HG03280 (cell line): ENCODE measurements at regions not wholly inside any gene's neighbourhood (a gene's known extent, or its start where the extent isn't known, plus 50 kb on each side); places are given as distances from the start of the nearest gene placed in this dataset.

Source experiments
- ATAC-seq: cut with Tn5 transposase; IDR thresholded peaks from one replicate; pipeline ENCODE4 v1.9.1; 2021; ENCODE audit warnings: mild to moderate bottlenecking, moderate library complexity; ENCODE audit not compliant: unreplicated experiment

DNA sequence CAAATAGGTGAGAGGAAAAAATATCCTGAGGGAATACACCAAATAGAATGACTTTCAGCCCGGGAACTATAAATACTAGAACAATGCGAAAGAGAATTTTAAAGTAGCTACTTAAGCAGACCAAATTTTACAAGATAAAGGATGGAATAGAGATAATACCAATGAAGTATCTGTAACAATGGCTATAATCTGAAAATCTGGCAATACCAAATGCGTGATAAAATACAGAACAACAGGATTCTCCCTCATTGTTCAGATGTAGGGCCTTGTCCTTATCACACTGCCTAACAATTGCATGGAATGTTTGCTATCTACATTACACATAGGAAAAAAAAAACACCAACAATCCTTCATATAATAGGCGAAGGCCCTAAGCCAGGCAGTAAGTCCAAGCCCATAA lies 815.4 kb upstream of the MDGA2 start:
- ATAC-seq, result no peak

DNA sequence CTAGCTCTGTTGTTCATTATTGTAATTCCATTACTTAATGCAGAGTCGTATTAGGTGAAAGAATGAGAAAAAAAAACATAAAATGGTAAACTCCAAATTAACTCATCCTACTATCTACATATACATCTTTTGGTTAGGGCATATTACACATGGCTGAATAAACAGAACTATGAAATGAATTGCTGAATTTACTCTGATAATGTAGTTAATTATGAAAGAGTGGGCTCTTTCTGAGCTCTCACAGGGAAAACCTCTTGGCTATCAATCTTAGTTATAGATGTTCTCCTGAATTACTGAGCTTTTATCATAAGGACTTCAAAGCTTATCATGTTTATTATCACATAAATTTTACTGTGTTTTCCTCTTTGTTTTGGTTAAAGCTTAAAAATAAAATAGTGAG lies 798.5 kb upstream of the MDGA2 start:
- no peak for ATAC-seq

DNA sequence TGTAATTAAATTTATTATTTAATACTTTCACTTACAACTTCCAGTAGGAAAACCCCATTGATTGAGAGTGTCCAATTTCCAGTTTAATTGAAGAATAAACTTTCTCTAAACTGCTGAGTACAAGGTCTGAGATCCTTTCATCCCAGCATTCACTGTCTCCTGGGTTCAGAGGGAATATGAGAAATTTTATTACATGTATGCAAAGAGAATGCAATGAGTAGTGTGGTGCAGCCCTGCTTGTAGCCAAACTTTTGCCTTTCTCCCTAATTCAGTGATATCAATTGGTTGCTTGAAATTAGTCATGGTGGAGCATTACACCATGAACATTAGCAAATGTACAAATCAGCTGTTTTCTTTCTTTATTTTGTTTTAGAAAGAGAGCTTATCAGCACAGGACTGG lies 780.6 kb upstream of the MDGA2 start:
- ATAC-seq, result no peak

DNA sequence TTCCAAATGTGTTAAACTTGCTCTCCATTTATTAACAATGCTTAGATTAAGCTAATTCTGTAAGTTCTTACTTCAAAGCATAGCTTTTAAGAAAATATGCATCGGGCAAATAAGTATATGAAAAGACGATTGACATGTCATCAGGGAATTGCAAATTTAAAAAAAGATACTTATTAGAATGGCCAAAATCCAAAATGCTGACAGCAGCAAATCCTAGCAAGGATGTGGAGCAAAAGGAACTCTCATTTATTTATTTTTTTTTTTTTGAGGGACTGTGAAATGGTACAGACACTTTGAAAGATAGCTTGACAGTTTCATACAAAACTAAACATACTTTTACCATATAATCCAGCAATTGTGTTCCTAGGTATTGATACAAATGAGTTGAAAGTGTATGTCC lies 779.5 kb upstream of the MDGA2 start:
- no peak for ATAC-seq

DNA sequence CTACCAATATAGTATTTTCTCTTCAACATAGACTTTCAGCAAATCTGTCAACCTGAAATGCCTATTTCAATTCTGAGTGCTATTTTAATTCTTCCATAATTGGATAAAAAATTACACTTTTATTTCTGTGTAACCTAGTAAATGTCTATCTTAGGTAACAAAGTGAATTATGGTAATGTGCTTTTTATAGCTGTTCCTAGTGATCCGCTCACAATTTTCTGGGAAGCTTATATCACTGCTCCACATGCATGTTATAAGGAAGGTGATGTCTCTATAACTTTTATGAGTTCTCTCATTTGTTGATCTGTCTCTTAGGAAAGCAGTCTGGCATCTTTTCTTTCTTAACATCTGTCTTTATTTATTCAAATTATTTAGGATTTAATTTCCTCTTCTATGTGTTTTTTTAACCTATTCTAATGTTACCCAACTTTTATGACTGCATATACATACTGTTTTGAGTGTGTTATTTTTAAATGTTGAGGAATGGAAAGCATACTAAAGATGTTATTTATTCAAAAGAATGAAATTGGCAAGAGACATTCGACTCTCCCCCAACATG lies 777.1 kb upstream of the MDGA2 start:
- ATAC-seq, result no peak

DNA sequence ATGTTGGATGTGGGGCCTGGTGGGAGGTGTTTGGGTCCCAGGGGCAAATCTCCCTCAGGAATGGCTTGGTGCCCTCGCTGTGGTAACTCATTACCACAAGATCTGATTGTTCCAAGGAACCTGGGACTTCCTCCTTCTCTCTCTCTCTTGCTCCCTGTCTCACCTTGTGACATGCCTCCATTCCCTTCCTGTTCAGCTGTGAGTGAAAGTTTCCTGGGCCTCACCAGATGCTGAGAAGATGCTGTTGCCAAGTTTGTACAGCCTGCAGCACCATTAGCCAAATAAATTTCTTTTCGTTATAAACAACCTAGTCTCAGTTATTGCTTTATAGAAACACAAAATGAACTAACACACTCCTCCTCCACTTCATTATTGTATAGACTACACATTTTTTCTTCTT lies 759.8 kb upstream of the MDGA2 start:
- ATAC-seq, result no peak

DNA sequence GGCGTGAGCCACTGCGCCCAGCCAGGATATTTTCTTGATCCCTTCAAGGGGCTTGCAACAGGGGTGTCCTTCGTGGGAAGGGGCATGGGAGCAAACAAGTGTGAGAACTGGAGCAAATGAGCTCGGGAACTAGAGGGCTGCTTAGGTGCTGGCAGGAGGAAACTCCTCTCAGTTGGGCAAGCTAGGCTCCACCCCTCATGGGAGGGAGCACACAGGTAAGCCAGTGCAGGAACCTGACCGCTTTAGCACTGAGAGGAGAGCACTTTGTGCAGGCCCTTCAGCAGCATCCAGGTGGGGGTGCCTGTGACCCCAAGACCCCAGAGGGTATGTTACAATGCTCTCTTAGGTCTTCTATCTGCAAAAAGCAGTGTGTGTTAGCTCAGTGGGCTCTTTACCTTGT lies 755.4 kb upstream of the MDGA2 start:
- no peak for ATAC-seq

DNA sequence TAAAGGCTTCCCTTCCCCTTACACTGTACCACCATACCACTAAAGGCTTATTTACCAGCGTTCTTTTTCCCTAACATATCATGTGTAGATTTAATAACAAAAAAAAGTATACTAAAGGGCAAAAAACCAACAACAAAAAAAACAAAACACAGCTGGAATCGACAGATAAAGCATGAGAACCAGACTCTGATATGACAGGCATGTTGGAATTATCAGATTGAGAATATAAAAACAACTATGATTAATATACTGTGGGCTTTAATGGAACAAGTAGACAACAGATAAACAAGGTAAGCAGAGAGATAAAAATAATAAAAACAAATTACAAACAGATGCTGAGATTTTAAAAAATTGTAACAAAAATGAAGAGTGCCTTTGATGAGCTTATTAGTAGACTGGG lies 754.1 kb upstream of the MDGA2 start:
- no peak for ATAC-seq

DNA sequence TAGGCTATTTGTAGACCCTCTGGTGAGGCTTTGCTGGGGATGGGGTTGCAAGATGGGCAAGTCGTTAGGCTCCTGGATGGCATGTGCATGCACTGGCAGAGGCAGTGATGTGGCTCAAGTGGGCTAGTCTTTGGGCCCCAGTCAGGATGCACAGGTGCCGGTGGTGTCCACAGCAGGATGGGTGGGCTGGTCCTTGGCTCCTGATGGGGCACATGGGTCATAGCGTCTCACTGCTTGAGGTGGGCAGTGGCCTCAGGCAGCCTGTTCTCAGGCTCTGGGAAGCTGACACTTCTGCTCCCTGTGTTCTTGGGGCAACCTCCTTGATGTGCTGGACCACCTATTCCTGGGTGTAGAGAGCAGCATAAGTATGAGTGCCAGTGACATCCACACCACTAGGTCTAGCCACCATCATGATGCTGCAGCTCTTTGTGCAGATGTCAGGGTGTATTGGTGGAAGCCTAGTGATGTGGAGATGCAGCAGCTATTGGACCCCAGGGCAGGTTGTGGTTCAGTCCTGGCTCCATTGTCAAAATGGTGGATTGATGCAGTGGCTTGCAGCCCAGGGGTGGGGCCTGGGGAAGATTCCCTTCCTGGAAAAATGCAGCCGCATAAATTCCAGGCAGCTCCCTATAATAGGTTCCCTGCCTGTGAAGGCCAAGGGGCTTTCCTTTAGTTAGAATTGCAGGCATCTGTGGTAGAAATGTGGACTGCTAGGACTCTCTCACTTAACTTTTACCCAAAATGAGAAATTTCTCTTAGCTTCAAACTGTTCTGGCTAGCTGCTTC lies 742.5 kb upstream of the MDGA2 start:
- no peak for ATAC-seq

DNA sequence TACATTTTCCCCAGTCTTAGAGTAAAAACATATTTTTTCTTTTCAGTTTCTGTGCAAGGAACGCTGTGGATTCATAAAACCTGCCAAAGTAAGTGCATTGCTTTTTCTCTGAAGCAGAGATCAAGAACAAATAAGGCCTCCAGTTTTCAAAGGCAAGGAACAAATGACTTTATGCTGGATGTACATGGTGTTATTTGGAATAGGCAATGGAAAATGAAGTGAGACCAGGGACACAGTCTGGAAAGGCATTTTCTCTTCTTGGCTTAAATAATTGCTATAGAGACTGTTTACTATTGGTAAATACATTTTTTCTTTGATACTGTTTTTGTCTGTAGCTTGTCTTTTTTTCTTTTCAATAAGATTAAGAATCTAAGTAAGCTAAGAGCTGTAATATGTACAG lies 725.9 kb upstream of the MDGA2 start:
- no peak for ATAC-seq

DNA sequence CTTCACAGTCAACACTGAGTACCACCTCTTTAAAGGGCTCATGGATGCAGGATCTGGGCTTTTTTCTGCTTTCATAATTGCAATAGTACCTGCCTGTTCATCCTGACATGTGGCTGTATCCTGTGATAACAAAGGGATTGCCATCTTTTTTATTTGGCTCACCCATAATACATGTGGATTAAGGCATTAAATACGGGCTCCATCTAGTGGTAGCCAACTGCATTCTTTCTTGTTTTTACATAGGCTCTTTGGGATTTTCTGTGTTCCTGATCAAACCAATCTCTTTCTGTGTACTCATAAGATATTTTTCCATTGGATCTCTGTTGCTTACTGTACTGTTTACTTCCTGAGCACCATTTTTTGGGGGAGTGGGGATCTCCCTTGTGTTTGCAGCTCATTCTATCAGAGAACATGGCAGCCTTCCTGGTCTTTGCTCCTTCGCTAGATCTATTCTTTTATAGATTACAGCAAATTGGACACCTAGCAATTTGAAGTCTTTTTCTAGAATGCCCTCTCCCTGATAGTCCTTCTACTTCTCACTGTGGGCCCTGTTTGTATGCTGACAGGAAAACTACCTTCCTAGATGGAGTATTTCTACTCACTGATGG lies 723.4 kb upstream of the MDGA2 start:
- no peak for ATAC-seq

DNA sequence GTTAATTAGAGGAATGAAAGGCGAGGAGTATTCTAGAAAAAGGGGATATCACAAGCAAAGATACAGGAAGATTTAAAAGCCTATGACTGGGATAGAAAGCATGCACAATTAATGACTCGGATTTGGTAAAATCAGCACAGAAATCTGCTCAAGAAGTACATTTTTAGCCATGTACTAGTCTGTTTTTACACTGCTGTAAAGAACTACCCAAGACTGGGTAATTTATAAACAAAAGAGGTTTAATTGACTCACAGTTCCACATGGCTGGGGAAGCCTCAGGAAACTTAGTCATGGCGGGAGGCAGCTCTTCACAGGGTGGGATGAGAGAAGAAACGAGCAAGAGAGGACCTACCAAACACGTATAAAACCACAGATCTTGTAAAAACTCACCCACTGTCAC lies 716.3 kb upstream of the MDGA2 start:
- ATAC-seq, result no peak

DNA sequence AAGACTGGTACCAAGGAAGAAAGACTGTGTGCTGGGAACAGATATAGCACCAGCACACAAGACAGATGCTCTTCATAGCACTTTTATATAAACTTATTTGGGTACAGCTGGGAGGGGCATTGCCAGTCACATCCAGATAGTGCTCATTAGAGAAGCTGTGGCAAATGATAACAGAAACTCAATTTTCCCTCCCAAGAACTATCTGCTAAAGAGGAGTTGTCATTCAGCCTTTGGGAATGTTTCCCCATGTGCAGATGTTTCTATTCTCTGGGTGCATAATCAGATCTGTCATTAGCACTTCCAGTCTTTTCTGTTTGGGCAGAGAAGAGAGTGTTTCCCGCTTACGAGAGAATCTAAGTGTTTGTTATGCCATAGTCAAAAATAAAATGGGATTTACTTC lies 714.9 kb upstream of the MDGA2 start:
- ATAC-seq, result no peak

DNA sequence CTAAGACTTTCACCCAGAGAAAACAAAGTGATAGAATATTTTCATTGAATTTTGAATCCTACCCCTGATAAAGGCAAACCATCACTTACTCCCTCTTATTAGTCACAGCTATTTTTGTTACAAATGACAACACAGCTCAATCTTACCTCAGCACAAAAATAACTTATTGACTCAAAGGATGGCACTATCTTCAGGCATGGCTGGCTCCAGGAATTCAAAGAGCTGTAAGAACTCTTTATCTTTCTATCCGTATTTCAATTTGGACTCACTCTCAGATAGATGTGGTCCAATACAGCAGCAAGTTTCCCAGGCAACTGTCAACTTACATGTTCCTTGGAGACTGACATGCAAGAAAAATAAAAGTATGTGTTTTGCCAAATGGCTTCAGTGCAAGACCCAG lies 709.4 kb upstream of the MDGA2 start:
- ATAC-seq, result no peak

DNA sequence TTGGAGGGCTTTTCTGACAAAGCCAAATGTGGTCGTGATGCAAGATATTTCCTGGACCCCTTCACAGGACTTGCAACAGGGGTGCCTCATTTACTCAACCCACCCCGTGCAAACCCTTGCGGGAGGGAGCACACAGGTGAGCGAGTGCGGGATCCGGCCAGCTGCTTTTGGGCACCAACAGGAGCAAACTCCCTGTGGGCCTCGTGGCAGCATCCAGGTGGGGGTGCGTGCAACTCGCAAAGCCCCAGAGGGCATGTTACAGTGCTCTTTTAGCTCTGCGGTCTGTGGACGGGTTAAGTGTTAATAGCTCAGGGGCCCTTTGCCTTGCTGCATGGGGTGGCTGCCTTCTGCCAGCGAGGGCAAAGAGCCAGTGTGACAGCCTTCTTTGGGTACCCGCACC lies 707.6 kb upstream of the MDGA2 start:
- ATAC-seq, result no peak

DNA sequence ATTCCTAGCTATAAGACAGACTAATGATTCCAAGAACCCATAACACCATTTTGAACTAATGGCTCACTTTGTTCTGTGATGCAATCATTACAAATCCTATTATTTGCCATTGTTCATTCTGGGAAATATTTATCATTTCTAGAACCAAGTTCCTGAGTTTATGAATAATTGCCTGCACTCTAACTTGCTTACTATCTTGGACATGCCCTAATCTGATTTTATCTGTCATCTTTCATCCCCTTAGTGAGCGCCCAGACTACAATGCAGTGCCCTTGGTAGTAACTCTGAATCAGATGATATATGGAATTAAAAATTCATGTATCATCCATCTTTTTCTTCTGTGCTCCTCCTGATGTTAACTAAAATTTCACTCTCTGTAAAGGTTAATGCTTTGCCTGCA lies 703.1 kb upstream of the MDGA2 start:
- ATAC-seq, result no peak

DNA sequence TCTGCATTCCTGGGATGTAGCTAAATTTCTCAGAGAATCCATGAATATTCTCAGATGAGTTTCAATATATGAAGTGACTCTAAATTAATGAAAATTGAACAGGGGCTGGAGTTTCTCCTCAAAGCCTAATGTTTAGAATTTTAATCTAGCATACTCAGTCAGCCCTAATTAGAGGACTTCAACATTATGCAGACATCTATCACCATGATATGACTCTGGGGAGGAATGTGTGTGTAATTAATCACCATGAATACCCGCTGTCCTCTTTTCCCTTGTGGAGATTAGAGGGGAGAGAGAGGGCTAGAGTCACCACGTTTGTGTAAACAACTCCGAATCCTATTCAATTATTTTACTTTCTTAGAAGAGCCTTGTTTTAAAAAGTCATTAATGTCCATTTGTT lies 698.6 kb upstream of the MDGA2 start:
- no peak for ATAC-seq

DNA sequence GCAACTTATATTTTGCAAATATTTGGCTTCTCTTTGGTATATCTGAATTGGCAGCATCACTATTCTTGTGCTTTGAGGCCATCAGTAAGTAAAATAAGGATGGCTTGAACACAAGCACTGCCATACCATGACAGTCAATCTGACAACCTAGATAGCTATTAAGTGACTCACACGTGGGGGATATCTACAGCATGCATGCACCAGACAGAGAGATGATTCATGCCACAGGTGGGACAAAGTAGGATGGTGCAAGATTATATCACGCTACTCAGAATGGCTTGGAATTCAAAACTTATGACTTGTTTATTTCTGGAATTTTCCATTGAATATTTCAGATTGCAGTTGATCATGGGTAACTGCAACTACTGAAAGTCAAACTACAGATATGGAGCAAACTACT lies 675.6 kb upstream of the MDGA2 start:
- no peak for ATAC-seq

DNA sequence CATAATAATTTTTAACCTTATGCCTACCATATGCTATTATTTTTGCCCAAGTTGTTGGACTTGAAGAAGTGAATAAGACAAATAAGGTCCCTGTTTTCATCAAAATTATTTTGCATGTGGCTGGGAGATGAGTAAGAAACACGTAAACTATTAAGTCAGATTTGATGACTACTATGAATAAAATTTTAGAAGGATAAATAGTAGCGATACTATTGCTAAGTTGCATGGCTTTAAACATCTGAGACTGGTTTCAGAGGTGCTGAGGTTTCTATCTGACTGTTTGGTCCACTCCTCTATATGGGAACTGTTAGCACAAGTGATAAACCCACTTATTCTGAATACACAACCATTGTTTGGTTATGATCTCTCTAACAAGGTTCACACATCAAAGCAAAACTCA lies 674.3 kb upstream of the MDGA2 start:
- no peak for ATAC-seq

DNA sequence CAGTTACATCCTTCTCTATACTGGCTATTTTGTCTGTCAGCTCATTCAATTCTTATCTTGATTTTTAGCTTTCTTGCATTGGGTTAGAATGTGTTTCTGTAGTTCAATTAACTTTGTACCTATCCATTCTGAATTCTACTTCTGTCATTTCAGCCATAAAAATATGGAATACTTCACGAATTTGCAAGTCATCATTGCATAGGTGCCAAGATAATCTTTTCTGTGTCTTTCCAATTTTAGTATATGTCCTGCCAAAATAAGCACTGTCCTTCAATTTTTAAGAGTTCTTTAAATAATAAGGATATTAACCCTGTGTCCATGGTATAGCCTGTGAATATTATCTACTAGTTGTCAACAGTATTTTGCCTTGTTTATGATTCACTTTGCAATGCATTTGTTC lies 665.7 kb upstream of the MDGA2 start:
- ATAC-seq, result no peak

DNA sequence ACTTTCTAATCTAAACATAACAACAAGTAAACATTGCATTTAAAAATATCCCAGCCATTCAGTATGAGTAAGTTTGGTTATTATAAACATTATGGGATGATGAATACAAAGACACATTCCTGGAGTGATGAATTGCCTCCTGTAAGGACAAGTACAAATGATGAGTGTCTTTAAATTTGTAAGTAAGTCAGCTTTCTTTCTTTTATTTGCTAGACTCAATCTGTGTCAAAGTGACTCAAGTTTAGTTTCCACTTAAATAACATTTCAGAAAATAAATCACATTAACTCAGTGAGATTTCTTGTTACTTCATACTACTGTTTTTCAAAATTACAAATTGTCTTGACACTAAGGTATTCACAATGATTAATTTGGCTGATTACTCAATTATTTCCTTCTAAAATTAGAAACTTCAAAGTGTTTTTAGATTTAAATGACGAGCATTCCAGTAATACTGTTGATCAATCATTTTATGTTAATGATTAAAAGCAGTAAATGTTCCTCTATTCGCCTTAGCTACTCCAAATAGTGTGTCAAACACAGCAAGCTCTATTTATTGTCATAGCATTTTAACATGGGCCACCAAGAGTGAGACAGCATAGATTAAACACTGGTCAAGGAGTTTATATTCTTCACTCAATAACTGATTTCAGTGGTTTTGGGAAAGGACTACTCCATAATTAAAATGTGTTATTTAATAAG lies 658.0 kb upstream of the MDGA2 start:
- ATAC-seq, result no peak

DNA sequence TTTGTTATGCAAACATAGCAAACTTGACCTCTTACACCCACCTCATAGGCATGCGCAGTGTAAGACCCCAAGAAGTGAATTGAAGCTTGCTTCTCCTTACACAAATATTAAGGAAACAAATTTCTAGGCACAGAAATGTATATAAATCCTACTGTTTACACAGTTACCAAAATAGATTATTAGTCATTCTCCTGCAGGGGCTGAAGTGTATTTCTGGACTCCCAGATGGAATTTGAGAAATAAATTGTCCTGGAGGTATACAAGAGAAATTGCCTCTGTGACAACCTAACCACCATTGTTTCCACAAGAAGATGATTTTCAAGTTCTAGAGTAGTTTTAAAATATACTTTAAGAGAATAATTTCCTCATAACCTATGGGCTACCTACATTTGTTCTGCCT lies 656.0 kb upstream of the MDGA2 start:
- ATAC-seq, result no peak
